ENCODE measurements at regions not wholly inside any gene's neighbourhood (a gene's known extent, or its start where the extent isn't known, plus 50 kb on each side); places are given as distances from the start of the nearest gene placed in this dataset.
"Not testable (repeated sequence)": the region's sequence is repeated elsewhere in the genome, so short reads cannot be mapped to it uniquely, and the experiment has no call there.

DNA sequence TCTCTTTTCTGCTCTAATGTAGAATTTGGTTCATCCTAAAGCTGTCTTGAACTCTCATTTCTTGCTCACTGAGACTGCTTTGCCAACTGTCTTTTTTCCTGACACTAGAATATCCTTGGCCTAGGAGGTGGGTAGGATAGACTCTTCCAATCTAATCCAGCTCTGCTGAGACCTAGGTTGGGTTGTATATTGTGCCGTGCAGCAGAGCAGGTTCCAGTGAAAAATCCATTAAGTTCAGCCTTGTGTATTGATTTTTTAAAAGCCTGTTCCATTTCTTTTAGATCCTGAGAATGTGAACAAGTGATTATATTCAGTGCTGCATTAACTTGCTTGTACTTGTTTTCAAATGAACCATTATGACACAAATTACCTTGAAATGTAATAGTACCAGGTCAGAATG is 539.6 kb downstream of the LRRC70 start:
- DNase-seq (ENCODE audit: low read depth), result no peak

DNA sequence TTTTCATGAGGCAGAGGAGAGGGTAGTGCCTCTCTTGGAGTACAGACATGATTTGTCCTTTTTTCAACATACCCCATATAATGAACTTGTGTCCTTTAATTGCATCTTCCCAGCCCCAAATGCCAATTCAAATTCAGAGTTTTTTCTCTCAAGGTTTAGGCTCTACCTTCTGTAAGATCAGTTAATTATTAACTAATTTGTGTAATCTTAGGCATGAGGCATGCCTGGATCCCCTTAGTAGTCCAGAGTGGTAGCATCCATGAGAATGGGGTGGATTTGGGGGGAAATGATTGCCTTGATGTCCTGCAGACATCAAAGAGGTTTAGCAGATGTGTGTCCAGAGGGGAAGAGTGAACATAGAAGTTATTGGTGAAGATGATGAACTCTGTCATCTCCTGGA is 533.3 kb downstream of the LRRC70 start:
- DNase-seq (ENCODE audit: low read depth), result no peak

DNA sequence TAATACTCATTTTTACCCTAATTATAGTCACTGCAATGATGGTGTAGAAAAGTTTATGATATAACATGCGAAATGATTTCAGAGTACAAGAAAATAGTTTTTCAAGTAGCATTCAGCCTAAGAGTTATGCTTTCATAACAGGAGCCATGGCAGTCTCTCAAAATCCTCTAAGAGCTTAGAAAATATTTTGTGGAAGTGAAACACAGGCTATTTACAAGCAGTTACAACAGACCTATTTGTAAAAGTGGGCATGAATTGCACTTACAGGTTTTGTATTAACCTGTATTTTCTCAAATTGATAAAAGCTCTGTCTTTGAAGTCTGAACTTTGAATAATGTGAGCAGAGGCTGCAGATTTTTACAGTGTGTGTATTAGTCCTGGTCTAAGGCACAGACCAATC is 523.3 kb downstream of the LRRC70 start:
- DNase-seq (ENCODE audit: low read depth), result no peak

DNA sequence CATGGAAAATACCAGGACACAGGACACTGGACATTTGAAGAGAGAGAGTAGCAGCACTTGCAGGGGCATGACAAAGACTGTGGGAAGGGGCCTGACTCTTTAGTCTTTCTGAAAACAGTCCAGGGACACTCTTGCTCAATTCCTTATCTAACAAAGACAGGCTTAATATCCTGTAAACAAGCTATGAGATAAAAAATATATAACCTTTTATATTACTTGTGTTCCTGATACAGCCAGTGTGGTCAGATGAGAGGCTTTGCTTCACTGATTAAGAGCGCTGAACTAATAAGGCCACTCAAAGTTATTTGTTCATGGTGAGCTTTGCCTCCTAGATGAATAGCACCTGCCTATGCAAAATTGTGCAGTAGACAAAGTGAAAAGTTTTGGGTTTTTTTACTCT is 518.7 kb downstream of the LRRC70 start:
- no peak for DNase-seq (ENCODE audit: low read depth)

DNA sequence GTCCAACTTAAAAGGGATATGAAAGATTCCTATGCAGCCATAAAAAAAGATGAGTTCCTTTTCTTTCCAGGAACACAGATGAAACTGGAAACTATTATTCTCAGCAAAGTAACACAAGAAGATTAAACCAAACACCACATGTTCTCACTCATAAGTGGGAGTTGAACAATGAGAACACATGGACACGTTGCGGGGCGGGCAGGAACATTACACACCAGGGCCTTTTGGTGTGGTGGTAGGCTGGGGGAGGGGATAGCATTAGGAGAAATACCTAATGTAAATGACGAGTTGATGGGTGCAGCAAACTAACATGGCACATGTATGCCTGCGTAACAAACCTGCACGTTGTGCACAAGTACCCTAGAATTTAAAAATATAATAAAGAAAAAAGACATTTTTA is 516.1 kb downstream of the LRRC70 start:
- DNase-seq (ENCODE audit: low read depth), result no peak

DNA sequence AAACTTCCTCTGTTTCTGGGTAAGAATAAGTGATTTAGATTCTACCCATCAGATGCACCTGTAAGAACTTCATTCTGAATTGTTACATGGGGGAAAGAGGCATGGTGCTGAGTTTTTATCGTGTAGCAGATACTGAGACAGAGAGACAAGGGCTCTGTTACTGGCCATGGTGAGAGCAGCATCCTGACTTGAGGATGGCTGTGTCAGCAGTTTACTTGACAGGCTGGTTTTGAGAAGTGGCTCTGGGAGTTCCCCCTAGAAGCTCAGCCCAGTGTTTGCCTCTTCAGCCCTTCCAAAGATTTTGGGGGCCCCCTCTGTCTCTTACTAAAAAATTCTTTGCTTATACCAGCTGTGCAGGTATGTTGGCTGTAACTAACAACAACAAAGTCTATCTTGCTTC is 510.5 kb downstream of the LRRC70 start:
- DNase-seq (ENCODE audit: low read depth), result no peak

DNA sequence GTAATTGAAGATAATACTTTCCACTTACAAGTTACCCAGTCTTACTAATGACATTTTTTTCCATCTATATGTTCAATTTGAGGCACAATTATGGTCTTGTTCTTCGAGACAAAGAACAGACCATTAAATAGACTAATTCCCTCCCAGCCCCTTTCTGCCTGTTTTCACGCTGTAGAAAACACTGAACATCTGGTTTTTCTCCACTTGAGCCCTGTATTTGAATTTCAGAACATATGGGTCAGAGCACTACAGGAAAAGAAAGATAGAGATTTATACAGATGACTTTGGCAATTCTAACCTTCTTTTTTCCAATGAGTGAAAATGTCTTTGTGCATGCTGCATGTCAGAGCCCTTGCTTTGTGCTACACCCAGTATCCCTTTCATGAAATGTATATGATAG is 506.9 kb downstream of the LRRC70 start:
- DNase-seq (ENCODE audit: low read depth), result no peak

DNA sequence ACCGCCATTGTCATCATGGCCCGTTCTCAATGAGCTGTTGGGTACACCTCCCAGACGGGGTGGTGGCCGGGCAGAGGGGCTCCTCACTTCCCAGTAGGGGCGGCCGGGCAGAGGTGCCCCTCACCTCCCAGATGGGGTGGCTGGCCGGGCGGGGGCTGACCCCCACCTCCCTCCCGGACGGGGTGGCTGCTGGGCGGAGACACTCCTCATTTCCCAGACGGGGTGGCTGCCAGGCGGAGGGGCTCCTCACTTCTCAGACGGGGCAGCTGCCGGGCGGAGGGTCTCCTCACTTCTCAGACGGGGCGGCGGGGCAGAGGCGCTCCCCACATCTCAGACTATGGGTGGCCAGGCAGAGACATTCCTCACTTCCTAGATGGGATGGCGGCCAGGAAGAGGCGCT is 505.1 kb downstream of the LRRC70 start:
- DNase-seq (ENCODE audit: low read depth), result not testable (repeated sequence)

DNA sequence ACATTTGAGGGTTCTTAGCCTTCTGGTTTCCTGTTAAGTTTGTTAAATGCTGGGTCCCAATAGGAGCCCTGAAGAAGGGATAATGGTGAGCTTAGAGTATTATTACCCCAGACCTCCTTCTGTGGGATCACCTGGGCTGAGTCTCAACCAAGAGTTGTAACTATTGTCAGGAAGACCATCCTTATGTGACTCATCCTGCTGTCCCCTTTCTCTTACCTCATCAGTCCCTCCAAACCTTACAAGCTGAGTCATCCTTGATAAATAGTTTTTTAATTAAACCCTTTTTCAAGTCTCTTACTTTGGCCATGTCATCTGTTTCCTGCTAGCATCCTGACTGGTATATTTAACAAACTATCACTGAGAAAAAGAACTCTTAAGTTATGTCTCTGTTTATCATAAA is 502.8 kb downstream of the LRRC70 start:
- no peak for DNase-seq (ENCODE audit: low read depth)

DNA sequence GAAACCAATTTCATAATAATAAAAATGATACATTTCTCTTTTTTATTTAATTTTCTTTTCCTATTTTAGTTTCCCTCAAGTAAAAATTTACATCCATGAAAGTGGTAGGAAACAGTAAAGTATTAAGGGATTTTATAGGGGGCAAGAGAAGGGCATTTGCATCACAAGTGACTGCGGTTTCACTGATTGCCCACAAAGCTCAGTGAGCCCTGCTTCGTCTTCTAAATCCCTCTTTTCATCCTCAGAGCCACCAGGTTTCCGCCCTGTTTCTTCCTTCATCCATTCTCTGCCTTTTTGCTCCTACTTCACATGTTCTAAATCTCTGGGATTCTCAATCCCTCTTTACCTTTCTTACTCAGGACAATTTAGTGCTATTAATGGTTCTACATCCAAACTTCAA is 491.4 kb downstream of the LRRC70 start:
- DNase-seq (ENCODE audit: low read depth), result no peak

DNA sequence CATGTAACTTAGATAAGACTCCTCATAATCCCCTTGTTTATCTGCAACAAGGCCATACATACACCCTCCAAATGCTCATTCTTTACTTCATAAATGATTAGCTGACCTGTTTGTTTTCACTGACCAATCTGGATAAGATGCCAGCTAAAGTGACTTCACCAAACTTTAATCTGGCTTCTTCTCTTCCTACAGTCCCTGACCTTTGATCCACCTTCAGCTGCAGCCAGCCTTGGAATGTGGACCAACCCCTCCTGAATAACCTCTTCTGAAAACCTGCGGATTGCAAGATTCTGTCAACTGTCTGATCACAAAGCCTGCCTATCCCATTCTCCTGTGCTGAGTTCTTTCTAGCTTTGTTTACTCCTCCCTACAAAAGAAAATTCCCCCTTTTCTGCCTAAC is 476.8 kb downstream of the LRRC70 start:
- DNase-seq (ENCODE audit: low read depth), result no peak

DNA sequence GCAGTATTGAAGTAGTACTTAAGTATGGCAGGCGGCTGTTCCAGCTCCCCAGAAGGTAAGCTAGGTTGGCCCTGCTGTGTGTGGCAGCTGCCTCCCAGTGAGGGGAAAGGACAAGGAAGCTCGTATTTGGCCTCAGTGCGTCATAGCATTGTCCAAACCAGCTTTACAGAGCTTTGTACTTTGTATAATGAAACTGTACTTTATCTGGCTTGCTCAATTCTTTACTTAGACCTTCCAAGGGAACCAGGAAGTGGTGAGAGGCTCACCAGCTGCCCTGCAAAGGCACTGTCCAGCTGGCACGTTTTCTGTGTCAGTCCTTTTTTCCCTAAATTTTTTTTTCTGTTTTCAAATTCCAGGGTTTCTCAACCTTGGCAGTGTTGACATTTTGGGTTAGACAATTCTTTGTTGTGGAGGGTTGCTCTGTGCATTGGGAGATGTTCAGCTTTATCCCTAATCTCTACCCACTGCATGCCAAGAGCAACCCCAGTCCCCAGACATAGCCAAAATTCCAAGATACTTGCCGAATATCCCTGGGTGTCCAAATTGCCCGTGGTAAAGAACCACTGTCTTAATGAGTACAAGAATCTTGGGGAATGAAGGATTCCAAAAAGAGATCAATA is 474.5 kb downstream of the LRRC70 start:
- no peak for DNase-seq (ENCODE audit: low read depth)

DNA sequence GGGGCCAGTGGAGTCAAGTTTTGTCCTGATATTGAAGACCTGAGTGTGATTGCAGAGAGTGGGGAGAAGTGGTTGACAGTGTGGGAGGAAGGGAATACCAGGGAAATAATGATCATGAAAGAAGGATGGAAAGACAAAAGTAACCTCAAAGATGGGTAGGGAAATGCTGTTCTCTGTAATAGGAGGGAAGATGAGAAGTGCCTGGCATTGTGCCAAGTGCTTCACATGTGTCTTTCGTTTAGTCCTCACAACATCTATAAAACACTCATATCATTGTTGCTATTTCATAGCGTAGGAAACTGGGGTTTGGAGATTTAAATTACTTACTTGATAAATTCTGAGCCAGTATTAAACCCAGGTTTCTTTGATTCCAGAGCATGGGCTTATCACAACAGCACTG is 472.3 kb downstream of the LRRC70 start:
- no peak for DNase-seq (ENCODE audit: low read depth)

DNA sequence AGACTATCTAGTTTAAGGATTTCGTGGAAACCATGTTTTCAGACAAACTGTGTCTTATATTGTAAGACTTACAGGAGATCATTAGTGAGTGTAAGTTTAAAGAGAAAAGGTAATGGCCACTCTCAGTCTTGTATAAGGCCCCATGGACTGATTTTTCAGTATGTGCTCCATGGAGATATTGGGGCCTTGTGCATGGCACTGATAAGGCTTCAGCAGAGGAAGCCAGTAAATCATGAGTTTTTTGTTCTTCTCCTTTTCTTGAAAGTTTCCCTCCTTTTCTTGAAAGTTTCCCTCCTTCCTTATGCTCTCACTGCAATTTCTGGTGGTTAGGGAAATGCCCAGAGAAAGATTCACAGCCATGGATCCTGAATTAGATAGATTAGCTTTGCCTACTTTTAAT is 471.3 kb downstream of the LRRC70 start:
- no peak for DNase-seq (ENCODE audit: low read depth)

DNA sequence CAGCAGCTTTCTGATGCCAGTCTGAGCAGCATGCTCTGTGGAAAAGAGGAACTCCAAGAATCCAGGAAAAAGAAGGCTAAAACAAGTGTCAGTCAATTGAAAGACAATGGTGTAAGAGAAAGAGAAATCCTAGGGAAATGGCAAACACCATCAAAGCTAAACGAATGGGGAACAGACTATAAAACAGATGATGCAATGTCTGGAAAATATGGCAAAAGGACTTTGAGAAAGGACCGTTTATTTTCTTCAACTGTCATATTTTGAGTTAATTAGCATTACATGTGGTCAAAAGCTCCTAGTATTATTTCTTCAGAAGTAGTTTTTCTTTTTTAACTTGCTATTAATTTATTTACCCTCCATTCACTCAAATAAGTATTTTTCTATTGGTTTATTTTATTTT is 465.2 kb downstream of the LRRC70 start:
- DNase-seq (ENCODE audit: low read depth), result no peak

DNA sequence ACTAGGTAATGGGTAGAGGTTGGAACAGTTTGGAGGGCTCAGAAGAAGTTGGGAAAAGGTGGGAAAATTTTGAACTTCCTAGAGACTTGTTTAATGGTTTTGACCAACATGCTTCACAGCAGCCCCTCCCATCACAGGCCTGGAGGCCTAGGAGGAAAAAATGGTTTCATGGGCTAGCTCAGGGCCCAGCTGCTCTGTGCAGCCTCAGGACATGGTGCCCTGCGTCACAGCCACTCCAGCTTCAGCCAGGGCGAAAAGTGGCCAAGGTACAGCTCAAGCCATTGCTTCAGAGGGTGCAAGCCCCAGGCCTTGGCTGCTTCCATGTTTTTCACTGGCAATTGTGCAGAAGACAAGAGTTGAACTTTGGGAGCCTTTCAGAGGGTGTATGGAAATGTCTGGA is 453.7 kb downstream of the LRRC70 start:
- DNase-seq (ENCODE audit: low read depth), result no peak

DNA sequence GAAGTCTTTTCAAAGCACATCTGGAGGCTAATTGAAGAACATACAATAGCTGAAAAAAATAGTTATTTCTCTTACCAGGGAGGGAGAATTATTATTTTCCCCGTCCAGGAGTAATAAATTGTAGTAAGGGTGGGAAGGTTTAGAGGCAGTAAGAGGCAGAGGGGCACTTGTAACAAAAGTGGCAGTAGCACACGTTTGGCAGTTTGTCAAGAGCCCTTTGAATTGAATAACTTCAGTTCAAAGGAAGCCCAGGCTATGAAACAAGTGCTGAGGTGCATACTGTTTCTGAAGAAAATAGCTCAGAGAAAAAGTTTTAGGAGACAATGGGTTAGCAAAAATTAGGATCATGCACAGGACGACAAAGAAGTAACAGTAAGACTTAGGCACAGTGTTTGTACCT is 451.3 kb downstream of the LRRC70 start:
- no peak for DNase-seq (ENCODE audit: low read depth)

DNA sequence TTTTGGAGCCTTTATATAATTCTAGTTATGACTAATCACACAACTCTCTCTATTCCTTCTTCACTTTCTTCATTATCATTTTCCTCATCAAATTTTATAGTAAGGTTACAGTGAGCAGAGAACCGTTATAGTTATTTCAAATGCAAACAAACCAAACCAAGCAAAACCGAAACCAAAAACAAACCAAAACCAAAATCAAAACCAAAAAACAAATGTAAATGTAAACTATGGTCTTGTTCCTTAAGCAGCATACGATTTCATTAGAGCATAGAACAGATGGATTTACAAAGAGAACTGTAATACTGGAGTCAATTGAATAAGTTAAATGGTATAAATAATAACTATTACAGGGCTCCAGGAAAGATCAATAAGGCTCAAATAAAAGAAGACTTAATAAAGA is 447.1 kb downstream of the LRRC70 start:
- DNase-seq (ENCODE audit: low read depth), result no peak

DNA sequence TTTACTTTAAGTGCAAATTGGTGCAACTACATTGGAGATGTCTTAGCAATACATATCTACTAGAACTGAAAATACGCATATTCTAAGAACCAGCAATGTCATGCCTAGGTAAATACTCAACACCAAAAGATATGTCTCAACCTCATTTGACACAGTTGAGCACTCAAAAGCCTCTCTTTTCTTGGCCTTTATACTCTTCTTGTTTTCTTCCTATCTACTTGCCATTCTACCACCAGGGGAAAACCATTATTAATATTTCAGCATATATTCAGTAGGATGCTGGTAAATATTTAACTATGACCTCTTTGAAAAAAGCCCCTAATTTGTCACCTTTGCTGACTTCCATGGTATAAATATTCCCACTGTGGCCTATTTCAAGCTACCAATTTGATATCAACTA is 443.8 kb downstream of the LRRC70 start:
- DNase-seq (ENCODE audit: low read depth), result no peak

DNA sequence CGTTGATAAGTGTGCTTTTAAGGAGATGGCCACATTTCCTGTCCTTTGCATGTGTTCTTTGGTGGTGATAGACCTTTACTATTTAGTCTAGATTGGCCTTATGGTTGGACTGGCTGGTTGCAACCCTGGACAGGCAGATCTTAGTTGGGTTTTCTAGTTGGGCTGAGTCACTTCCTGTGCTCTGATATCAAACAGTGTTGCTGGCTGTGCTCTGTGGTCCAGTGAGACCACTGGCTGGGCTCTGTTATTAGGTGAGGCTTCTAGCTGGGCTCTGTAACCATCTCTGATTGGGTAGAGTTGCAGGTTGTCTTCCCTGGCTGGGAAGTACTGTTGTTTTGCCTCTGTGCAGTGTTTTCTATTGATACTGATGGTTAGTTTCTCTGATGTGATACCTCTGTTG is 432.5 kb downstream of the LRRC70 start:
- DNase-seq (ENCODE audit: low read depth), result no peak

DNA sequence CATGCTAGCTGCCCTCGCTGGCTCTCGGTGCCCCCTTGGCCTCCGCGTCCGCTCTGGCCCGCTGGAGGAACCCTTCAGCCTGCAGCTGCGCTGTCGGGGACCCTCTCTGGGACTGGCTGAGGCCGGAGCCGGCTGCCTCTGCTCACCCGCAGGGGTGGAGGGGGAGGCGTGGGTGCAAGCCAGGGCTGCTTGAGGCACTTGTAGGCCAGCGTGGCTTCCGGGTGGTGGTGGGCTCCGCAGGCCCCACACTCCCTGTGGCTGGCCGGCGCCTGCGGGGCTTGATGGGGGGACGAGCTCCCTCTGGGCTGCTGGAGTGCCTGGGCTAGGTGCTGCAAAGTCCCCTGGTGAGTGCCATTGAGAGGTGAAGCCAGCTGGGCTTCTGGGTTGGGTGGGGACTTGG is 429.6 kb downstream of the LRRC70 start:
- DNase-seq (ENCODE audit: low read depth), result no peak

DNA sequence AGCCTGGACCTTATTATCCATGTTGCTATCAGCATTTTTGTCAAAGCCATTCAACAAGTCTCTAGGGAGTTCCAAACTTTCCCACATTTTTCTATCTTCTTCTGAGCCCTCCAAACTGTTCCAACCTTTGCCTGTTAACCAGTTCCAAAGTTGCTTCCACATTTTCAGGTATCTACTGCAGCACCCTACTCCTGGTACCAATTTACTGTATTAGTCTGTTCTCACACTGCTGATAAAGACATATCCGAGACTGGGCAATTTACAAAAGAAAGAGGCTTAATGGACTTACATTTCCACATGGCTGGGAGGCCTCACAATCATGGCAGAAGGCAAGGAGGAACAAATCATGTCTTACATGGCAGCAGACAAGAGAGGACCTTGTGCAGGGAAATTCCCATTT is 416.2 kb downstream of the LRRC70 start:
- DNase-seq (ENCODE audit: low read depth), result not testable (repeated sequence)

DNA sequence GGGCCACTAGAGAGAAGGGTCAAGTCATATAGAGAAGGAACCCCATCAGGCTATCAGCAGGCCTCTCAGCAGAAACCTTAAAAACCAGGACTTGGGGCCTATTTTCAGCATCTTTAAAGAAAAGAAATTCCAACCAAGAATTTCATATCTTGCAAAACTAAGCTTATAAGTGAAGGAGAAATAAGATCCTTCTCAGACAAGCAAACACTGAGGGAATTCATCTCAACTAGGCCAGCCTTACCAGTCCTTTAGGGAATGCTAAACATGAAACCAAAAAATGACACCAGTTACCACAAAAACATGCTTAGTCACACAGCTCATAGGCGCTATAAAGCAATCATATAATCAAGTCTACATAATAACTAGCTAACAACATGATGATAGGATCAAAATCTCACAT is 407.1 kb downstream of the LRRC70 start:
- DNase-seq (ENCODE audit: low read depth), result no peak

DNA sequence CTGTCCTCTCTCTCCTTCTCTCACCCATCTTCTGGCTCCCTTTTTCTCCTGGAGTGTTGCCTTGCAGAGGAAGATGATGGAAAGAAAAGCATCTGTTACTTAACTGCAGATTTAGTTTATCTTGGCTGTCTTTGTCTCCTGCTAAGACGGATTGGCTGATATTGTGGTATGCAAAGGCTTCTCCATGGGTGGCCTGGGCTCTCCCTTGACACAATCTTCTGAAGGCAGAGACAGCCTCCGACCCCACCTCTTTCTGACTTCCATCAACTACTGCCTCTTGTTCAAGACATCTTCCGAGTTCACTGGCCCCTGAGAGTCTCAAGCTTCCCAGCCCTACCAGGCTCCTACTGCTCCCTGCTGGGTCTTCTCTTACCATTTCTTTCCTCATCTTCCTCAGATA is 403.7 kb downstream of the LRRC70 start:
- DNase-seq (ENCODE audit: low read depth), result no peak

DNA sequence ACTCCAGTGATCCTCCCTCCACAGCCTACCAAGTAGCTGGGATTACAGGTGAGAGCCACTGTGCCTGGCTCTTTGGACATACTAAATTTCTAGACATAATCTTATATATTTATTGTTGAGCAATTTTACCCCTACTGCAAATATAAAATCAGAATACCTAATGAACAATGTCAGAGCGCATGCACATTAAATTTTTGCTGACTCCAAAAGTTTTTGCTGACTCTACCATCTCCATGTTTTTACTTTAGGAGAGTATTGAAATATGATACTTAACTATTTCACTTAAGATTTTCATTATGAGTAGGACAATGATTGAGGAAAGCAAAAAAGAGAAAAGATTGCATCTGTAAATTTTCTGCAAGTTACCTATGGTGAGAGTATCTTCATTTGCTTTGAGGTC is 402.3 kb downstream of the LRRC70 start:
- no peak for DNase-seq (ENCODE audit: low read depth)

All from GM04503 (cell line).